ACC112 (cell line): ENCODE measurements at regions not wholly inside any gene's neighbourhood (a gene's known extent, or its start where the extent isn't known, plus 50 kb on each side); places are given as distances from the start of the nearest gene placed in this dataset.
"Not testable (repeated sequence)": the region's sequence is repeated elsewhere in the genome, so short reads cannot be mapped to it uniquely, and the experiment has no call there.

Source experiments
- H2AFZ ChIP-seq: fragments of 200-600 bp; sonication (generic); one replicate; pipeline ENCODE4 v1.6.0; 2017; ENCODE audit warnings: antibody characterized with exemption, low read length; ENCODE audit not compliant: unreplicated experiment
- H3K27ac ChIP-seq: fragments of 200-600 bp; sonication (generic); 2 replicates; pipeline ENCODE4 v1.5.1; 2014; ENCODE audit warnings: low read depth, mild to moderate bottlenecking, antibody characterized with exemption, low read length, moderate library complexity
- H3K27me3 ChIP-seq: fragments of 200-600 bp; sonication (generic); 2 replicates; pipeline ENCODE4 v1.6.1; 2014; ENCODE audit warnings: mild to moderate bottlenecking, antibody characterized with exemption, low read length, moderate library complexity, mixed read lengths; ENCODE audit not compliant: insufficient read depth
- H3K36me3 ChIP-seq: fragments of 200-600 bp; sonication (generic); 2 replicates; pipeline ENCODE4 v1.6.1; 2016; ENCODE audit warnings: mild to moderate bottlenecking, antibody characterized with exemption, low read length, moderate library complexity, mixed read lengths; ENCODE audit not compliant: insufficient read depth
- H3K4me1 ChIP-seq: fragments of 200-600 bp; sonication (generic); one replicate; pipeline ENCODE4 v1.6.1; 2016; ENCODE audit warnings: low read length, mixed read lengths; ENCODE audit not compliant: insufficient read depth, unreplicated experiment, control insufficient read depth
- H3K4me3 ChIP-seq: fragments of 200-600 bp; sonication (generic); 2 replicates; pipeline ENCODE4 v1.5.1; 2014; ENCODE audit warnings: mild to moderate bottlenecking, low read depth, low read length
- H3K79me2 ChIP-seq: fragments of 200-600 bp; sonication (generic); one replicate; pipeline ENCODE4 v1.6.0; 2016; ENCODE audit warnings: low read length; ENCODE audit not compliant: control insufficient read depth, unreplicated experiment, insufficient read depth

DNA sequence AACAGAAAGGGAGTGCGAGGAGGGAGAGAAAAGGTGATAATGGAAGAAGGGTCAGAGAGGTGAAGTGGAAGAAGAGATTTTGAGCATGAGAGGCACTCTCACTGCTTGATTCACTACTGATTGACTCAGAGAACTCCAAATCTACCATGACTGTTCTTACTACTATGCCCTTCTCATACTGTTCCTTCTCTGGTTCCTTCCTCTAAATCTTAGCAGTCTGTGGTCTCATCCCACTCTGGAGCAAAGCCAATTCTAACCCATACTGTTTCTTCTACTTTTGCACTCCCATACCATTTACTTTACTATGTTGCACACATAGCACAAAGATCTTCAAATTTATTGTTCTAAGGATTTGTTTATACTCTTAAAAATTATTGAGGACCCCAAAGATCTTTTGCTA lies 100.8 kb downstream of the DTWD1 start:
- no peak overlapping the region for H3K27ac ChIP-seq

DNA sequence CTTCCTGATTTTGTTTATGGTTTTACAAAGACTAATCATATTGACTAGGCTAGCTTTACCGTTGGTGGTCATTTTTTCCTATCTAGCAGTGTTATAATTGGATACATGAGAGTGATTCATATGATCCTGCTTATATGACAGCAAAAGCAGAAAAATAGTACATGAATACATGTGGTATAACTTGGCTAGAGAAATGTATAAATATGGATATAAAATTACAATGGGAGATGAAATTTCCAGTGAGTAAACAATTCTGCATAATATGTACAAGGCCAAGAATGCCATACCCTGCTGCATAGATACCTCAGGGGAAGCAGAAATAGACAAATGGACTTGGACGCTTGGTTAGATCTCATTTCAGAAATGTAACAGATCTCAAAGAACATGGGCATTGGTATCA lies 103.1 kb downstream of the DTWD1 start:
- Histone ChIP-seq H3K79me2 (no peaks in the 10 kb centered on the region), H3K4me1 (no peaks in the 10 kb centered on the region), H3K4me3 (no peak overlapping the region), H3K36me3 (no peaks in the 10 kb centered on the region), H2AFZ (no peak overlapping the region), H3K27ac (no peak overlapping the region), H3K27me3 (no peaks in the 10 kb centered on the region)

More for the DNA sequence above, 100.8 kb downstream of the DTWD1 start:
- no peak overlapping the region for H3K4me3 ChIP-seq
- no peak overlapping the region for H2AFZ ChIP-seq
- H3K4me1 ChIP-seq = peaks cover 9% of the 10 kb centered on the region
- no peaks in the 10 kb centered on the region for H3K27me3 ChIP-seq
- H3K36me3 ChIP-seq = no peaks in the 10 kb centered on the region
- no peaks in the 10 kb centered on the region for H3K79me2 ChIP-seq

DNA sequence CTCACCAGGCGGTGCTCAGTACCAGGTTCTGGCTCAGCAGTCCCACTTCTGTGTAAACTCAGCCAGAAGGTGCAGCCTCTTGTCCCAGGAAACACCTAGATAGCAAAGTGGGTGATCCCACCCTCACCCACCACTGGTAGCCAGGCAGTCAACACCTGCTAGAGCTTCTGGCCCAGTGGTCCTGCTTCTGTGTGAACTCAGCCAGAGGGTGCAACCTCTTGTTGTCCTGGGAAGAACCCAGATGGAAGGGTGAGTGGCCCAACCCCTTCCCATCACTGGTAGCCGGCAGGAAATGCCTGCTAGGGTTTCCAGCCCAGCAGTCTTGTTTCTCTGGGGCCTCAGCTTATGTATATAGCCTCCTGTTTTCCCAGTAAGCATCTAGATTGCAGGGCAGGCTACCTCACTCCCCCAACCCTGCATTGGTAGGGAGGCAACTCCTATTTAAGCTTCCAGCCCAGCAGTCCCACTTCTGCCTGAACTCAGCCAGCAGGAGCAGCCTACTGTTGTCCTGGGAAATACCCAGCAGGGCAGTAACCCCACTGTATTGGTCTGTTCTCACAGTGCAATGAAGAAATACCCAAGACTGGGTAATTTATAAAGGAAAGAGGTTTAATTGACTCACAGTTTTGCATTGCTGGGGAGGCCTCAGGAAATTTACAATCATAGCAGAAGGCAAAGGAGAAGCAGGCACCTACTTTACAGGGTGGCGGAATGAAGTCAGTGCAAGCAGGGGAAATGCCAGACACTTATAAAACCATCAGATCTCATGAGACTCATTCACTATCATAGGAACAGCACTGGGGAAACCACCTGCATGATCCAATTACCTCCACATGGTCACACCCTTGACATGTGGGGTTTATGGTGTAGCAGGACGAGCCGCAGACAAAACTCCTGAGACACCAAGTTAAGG lies 110.6 kb downstream of the DTWD1 start:
- no peaks in the 10 kb centered on the region for H3K36me3 ChIP-seq
- no peaks in the 10 kb centered on the region for H3K79me2 ChIP-seq
- no peaks in the 10 kb centered on the region for H3K4me1 ChIP-seq
- no peaks in the 10 kb centered on the region for H3K27me3 ChIP-seq
- no peak overlapping the region for H2AFZ ChIP-seq
- no peak overlapping the region for H3K27ac ChIP-seq
- no peak overlapping the region for H3K4me3 ChIP-seq

DNA sequence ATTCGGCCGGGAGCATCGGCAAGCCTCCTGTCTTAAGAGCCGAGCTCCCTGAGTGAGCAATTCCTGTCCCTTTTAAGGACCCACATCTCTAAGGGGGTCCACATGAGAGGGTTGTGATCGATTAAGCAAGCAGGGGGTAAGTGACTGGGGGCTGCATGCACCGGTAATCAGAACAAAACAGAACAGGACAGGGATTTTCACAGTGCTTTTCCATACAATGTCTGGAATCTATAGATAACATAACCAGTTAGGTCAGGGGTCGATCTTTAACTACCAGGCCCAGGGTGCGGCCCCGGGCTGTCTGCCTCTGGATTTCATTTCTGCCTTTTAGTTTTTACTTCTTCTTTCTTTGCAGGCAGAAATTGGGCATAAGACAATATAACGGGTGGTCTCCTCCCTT lies 111.3 kb downstream of the DTWD1 start:
- not testable (repeated sequence) for H3K27me3 ChIP-seq, H2AFZ ChIP-seq, H3K79me2 ChIP-seq, H3K4me3 ChIP-seq, H3K4me1 ChIP-seq, H3K27ac ChIP-seq, H3K36me3 ChIP-seq

DNA sequence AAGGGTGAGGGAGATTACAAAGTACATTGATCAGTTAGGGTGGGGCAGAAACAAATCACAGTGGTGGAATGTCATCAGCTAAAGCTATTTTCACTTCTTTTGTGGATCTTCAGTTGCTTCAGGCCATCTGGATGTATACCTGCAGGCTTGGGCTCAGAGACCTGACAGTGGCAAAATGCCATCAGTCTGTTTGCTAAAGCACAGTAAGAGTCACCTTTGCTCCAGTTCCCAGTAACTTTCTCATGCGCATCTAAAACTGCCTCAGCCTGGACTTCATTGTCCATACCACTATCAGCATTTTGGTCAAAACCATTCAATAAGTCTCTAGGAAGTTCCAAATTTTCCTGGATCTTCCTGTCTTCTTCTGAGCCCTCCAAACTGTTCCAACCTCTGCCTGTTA lies 113.2 kb downstream of the DTWD1 start:
- H3K27ac ChIP-seq, H3K4me3 ChIP-seq, H2AFZ ChIP-seq, H3K79me2 ChIP-seq, H3K4me1 ChIP-seq, H3K36me3 ChIP-seq, H3K27me3 ChIP-seq: not testable (repeated sequence)

DNA sequence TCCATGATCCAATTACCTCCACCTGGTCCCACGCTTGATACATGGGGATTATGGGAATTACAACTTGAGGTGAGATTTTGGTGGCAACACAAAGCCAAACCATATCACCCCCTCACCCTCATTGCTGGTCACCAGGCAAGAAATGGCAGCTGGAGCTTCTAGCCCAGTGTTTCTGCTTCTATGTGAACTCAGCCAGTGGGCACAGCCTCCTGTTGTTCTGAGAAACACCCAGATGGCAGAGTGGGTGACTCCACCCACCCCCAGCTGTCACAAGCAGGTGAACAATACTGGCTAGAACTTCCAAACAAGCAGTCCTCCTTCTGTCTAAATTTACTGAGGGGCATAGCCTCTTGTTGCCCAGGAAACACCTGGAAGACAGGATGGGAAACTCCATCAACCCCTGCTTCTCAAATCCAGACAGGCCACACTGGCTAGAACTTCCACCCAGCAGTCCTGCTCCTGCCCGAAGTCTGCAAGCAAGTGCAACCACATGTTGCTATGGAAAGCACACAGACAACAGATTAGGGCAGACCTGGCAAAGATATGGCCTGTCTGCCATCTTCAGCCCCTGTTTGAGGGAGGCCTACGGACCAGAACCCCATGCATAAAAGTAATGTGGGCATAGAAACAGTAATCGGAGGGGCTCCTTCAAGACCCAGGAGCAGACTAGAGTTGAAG lies 114.1 kb downstream of the DTWD1 start:
- H3K36me3 ChIP-seq = no peaks in the 10 kb centered on the region
- H3K79me2 ChIP-seq = no peaks in the 10 kb centered on the region
- no peak overlapping the region for H3K27ac ChIP-seq
- H3K4me3 ChIP-seq = no peak overlapping the region
- H3K27me3 ChIP-seq = no peaks in the 10 kb centered on the region
- no peaks in the 10 kb centered on the region for H3K4me1 ChIP-seq
- no peak overlapping the region for H2AFZ ChIP-seq

DNA sequence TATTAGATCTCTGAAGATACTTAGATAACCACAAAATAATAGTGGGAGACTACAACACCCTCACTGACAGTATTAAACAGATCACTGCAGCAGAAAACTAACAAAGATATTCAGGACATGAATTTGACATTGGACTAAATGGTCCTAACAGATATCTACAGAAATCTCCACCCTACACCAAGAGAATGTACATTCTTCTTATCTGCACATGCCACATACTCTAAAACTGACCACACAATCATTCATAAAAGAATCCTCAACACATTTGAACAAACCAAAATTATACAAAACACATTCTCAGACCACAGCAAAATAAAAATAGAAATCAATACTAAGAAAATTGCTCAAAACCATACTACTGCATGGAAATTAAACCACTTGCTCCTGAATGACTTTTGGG lies 116.3 kb downstream of the DTWD1 start:
- Histone ChIP-seq H3K27me3 (no peaks in the 10 kb centered on the region), H3K27ac (no peak overlapping the region), H3K4me3 (no peak overlapping the region), H3K36me3 (no peaks in the 10 kb centered on the region), H2AFZ (no peak overlapping the region), H3K79me2 (no peaks in the 10 kb centered on the region), H3K4me1 (no peaks in the 10 kb centered on the region)

DNA sequence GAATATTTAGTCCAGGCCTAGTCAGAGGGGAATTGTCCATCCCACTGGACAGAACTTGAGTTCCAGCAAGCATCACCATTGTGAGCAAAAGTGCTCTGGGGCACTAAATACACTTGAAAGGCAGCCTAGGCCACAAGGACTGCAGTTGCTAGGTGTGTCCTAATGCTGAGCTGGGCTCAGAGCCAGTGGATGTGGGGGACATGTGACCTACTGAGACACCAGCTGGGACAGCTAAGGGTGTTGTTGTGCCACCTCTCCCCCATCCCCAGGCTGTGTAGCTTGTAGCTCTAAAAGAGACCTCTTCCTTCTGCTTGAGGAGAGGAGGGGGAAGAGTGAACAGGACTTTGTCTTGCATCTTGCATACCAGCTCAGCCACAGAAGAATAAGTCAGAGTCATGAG lies 120.9 kb downstream of the DTWD1 start:
- no peaks in the 10 kb centered on the region for H3K36me3 ChIP-seq
- H2AFZ ChIP-seq = no peak overlapping the region
- no peaks in the 10 kb centered on the region for H3K27me3 ChIP-seq
- H3K4me1 ChIP-seq = no peaks in the 10 kb centered on the region
- no peak overlapping the region for H3K4me3 ChIP-seq
- H3K79me2 ChIP-seq = no peaks in the 10 kb centered on the region
- H3K27ac ChIP-seq = no peak overlapping the region

DNA sequence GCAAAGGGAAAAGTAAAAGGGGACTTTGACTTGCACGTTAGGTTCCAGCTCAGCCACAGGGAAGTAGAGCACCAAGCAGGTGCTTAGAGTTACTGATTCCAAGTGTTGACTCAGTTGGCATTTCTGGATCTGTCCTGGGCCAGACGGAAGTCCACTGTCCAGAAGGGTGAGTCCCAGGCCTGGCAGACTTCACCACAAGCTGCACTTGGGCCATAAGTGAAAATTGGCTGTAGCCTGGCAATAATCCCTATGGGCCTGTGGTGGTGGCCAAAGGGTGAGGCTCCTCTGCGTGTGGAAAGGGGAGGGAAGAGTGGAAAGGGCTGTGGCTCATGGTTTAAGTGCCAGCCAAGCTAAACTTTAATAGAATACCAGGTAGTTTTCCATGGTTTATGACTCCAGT lies 121.5 kb downstream of the DTWD1 start:
- Histone ChIP-seq H2AFZ (no peak overlapping the region), H3K36me3 (no peaks in the 10 kb centered on the region), H3K4me3 (no peak overlapping the region), H3K4me1 (no peaks in the 10 kb centered on the region), H3K79me2 (no peaks in the 10 kb centered on the region), H3K27ac (no peak overlapping the region), H3K27me3 (no peaks in the 10 kb centered on the region)

DNA sequence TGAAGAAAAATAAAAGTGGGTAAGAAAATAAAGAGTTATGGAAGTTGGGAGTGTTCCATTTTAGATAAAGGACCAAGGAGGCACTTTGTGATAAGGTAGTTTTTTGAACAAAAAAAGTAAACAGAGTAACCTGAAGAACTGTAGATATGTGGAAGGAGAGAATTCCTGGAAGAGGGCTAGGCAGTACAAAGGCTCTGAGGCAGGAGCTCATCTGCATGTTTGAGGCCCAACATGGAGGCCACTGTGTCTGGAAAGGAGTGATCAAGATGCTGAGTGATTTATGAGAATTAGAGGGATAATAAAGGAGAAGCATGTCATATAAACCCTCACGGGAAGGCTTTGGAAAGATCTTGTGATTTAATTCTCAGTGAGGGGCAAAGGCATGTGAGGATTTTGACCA lies 126.5 kb downstream of the DTWD1 start:
- no peak overlapping the region for H3K4me3 ChIP-seq
- H3K79me2 ChIP-seq = no peaks in the 10 kb centered on the region
- no peaks in the 10 kb centered on the region for H3K4me1 ChIP-seq
- H3K36me3 ChIP-seq = no peaks in the 10 kb centered on the region
- no peak overlapping the region for H3K27ac ChIP-seq
- H2AFZ ChIP-seq = no peak overlapping the region
- H3K27me3 ChIP-seq = no peaks in the 10 kb centered on the region

DNA sequence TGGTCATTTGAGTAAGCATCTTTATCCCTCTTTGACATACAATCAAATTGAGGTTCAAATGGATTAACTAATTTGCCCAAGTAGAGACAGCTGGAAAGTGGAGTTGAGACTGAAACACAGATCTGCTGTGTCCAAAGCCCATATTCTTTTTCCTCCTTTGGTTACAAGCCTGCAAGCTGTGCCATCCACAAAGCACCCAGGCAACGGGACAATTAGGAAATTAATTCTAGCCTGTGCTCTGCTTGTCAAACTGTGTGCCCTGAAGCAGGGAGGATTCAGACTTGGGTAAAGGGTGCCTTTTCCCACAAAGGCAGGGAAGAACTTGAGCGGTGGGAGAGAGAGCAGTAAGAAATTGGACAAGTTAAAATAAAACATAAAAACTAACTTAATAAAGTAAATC lies 127.9 kb downstream of the DTWD1 start:
- H3K27me3 ChIP-seq = no peaks in the 10 kb centered on the region
- no peaks in the 10 kb centered on the region for H3K4me1 ChIP-seq
- no peaks in the 10 kb centered on the region for H3K79me2 ChIP-seq
- H2AFZ ChIP-seq = no peak overlapping the region
- H3K36me3 ChIP-seq = no peaks in the 10 kb centered on the region
- no peak overlapping the region for H3K27ac ChIP-seq
- H3K4me3 ChIP-seq = no peak overlapping the region
